ENCODE measurements at regions not wholly inside any gene's neighbourhood (a gene's known extent, or its start where the extent isn't known, plus 50 kb on each side); places are given as distances from the start of the nearest gene placed in this dataset.

DNA sequence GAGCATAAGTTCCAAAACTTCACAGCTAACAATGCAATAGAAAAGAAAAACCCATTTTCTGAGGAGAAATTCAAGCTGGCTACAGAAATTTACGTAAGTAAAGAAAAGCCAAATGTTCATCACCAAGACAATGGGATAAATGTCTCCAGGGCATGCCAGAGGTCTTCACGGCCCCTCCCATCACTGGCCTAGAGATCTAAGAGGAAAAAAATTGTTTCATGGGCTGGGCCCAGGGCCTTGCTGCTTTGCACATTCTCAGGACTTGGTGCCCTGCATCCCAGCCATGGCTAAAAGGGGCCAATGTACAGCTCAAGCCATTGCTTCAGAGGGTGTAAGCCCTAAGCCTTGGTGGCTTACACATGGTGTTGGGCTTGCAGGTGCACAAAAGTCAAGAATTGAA, 443.6 kb downstream of the ELAVL2 start:
- Histone ChIP-seq H3K27ac (no peak overlapping the region), H3K27me3 (no peaks in the 10 kb centered on the region), H3K4me1 (no peaks in the 10 kb centered on the region), H3K36me3 (no peaks in the 10 kb centered on the region), H3K9me3 (no peaks in the 10 kb centered on the region), H3K4me3 (no peak overlapping the region)
- intact Hi-C loops (cut with DNase I) = no loop called here
- DNase-seq (ENCODE audit: low spot score in 2 of 2) = no peak
- TF ChIP-seq, protein P1, sequence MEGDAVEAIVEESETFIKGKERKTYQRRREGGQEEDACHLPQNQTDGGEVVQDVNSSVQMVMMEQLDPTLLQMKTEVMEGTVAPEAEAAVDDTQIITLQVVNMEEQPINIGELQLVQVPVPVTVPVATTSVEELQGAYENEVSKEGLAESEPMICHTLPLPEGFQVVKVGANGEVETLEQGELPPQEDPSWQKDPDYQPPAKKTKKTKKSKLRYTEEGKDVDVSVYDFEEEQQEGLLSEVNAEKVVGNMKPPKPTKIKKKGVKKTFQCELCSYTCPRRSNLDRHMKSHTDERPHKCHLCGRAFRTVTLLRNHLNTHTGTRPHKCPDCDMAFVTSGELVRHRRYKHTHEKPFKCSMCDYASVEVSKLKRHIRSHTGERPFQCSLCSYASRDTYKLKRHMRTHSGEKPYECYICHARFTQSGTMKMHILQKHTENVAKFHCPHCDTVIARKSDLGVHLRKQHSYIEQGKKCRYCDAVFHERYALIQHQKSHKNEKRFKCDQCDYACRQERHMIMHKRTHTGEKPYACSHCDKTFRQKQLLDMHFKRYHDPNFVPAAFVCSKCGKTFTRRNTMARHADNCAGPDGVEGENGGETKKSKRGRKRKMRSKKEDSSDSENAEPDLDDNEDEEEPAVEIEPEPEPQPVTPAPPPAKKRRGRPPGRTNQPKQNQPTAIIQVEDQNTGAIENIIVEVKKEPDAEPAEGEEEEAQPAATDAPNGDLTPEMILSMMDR (IDR thresholded peaks at IDR 0.05) = no peak

DNA sequence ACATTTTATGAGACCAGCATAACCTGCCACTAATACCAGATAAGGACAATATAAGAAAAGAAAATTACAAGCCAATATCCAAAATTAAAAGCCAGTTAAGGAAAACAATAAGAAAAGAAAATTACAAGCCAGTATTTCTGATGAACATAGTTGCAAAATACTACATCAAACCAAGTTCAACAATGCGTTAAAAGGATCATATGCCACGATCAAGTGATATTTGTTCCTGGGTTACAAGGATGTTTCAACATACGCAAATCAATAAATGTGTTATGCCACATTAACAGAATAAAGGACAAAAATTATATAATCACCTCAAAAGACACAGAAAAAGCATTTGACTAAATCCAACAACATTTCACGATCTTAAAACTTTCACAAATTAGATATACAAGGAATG, 431.9 kb downstream of the ELAVL2 start:
- Histone ChIP-seq H3K4me1 (no peaks in the 10 kb centered on the region), H3K27ac (no peak overlapping the region), H3K27me3 (no peaks in the 10 kb centered on the region), H3K36me3 (no peaks in the 10 kb centered on the region), H3K4me3 (no peak overlapping the region), H3K9me3 (no peaks in the 10 kb centered on the region)
- intact Hi-C loops (cut with DNase I) = no loop called here
- no peak for DNase-seq (ENCODE audit: low spot score in 2 of 2)
- TF ChIP-seq, protein P1 (IDR thresholded peaks at IDR 0.05) = no peak

DNA sequence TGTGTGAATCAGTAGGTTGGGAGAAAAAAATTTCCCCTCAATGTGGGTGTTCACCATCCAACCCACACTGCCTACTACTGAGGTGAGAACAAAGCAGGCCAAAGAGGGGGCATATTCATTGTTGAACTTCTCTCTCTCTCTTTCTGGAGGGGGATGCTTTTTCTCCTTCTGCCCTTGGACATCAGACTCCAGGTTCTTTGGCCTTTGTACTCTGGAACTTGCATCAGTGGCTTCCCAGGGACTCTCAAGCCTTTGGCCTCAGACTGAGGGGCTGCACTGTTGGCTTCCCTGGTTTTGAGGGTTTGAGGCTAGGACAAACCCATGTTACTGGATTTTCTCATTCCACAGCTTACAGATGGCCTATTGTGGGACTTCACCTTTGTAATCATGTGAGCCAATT, 417.2 kb downstream of the ELAVL2 start:
- no peaks in the 10 kb centered on the region for H3K27me3 ChIP-seq
- no peak overlapping the region for H3K4me3 ChIP-seq
- H3K9me3 ChIP-seq = no peaks in the 10 kb centered on the region
- H3K36me3 ChIP-seq = no peaks in the 10 kb centered on the region
- H3K4me1 ChIP-seq = no peaks in the 10 kb centered on the region
- H3K27ac ChIP-seq = no peak overlapping the region
- DNase-seq (ENCODE audit: low spot score in 2 of 2) = no peak
- intact Hi-C loops (cut with DNase I) = no loop called here
- TF ChIP-seq, protein P1 (IDR thresholded peaks at IDR 0.05) = no peak

GRCh38 chr9:23412046-23412445, 414.0 kb downstream of the ELAVL2 start:
- Histone ChIP-seq H3K9me3 (no peaks in the 10 kb centered on the region), H3K36me3 (no peaks in the 10 kb centered on the region), H3K4me3 (no peak overlapping the region), H3K27me3 (no peaks in the 10 kb centered on the region), H3K27ac (no peak overlapping the region), H3K4me1 (no peaks in the 10 kb centered on the region)
- intact Hi-C loops (cut with DNase I) = no loop called here
- no peak for DNase-seq (ENCODE audit: low spot score in 2 of 2)
- TF ChIP-seq, protein P1 (IDR thresholded peaks at IDR 0.05) = no peak

GRCh38 chr9:23412458-23412857, 413.6 kb downstream of the ELAVL2 start:
- no peak overlapping the region for H3K27ac ChIP-seq
- DNase-seq (ENCODE audit: low spot score in 2 of 2) = no peak
- H3K4me1 ChIP-seq = no peaks in the 10 kb centered on the region
- no peaks in the 10 kb centered on the region for H3K27me3 ChIP-seq
- TF ChIP-seq, protein P1 (IDR thresholded peaks at IDR 0.05) = no peak
- H3K4me3 ChIP-seq = no peak overlapping the region
- no peaks in the 10 kb centered on the region for H3K36me3 ChIP-seq
- intact Hi-C loops (cut with DNase I) = no loop called here
- no peaks in the 10 kb centered on the region for H3K9me3 ChIP-seq

DNA sequence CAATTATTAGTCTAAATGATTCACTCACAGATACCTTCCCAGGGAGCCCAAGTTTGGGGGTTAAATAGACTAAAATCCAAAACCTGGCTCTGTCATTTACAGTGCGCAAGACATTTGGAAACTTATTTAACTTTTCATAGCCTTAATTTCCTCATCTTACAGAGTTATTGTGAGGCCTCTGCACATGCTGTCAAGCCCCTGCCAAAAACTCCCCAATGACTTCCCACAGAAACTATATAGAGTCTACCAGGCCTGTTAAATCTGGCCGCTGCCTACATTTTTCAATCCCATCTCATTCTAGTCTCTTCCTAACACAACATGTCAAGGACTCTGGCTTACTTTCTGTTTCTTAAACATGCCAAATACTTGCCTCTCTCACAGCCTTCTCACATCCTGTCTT, 412.5 kb downstream of the ELAVL2 start:
- no peaks in the 10 kb centered on the region for H3K36me3 ChIP-seq
- no peak for DNase-seq (ENCODE audit: low spot score in 2 of 2)
- H3K27ac ChIP-seq = no peak overlapping the region
- no peaks in the 10 kb centered on the region for H3K4me1 ChIP-seq
- TF ChIP-seq, protein P1 (IDR thresholded peaks at IDR 0.05) = no peak
- no peaks in the 10 kb centered on the region for H3K9me3 ChIP-seq
- intact Hi-C loops (cut with DNase I) = no loop called here
- no peaks in the 10 kb centered on the region for H3K27me3 ChIP-seq
- H3K4me3 ChIP-seq = no peak overlapping the region

Data from ascending aorta (tissue), 2 donors.